GM21723 (cell line): ENCODE measurements at regions not wholly inside any gene's neighbourhood (a gene's known extent, or its start where the extent isn't known, plus 50 kb on each side); places are given as distances from the start of the nearest gene placed in this dataset.

ENCODE experiments used
- ATAC-seq: cut with Tn5 transposase; IDR thresholded peaks from one replicate; pipeline ENCODE4 v1.9.1; 2021; ENCODE audit warnings: mild to moderate bottlenecking, moderate library complexity; ENCODE audit not compliant: unreplicated experiment

DNA sequence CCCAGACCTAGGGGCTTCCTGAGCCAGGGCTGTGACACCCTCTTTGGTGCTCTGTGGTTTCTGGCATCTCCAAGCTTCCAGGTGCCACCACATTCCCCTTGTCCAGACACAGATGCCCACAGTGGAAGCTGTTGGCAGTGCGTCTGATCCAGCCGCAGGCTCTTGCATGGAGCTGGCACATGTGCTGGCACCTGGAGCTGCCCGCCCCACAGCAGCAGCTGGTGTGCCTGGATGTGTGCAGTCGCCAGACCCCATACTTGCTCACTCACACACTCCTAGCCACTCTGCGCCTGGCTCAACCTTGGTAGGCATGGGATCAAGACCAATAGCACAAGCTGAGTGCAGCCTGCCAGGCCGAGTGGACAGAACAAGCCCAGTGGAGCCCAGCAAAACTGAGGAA, 106.5 kb downstream of the LYZL1 start:
- no peak for ATAC-seq

DNA sequence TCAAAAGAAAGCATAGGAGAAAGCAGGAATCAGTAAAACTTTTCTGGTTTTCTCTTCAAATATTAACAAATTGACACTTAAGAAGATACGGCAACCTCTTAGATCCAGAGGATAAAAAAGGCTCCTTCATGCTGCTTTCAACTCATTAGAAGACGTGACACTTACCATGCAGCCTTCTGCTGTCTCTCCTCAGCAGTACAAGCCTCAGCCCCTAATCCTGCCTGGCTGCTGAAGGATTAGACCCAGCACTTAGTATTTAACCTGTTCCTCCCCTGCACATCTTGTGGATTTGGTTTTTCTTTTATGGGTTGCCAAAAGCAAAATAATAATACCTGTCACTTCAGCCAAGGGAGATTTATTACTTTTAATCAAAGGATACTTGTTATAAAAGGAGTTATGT, 108.4 kb downstream of the LYZL1 start:
- ATAC-seq = no peak

- no peak for ATAC-seq
These were observed 114.3 kb downstream of the LYZL1 start for GRCh38 chr10:29403208-29403607.

DNA sequence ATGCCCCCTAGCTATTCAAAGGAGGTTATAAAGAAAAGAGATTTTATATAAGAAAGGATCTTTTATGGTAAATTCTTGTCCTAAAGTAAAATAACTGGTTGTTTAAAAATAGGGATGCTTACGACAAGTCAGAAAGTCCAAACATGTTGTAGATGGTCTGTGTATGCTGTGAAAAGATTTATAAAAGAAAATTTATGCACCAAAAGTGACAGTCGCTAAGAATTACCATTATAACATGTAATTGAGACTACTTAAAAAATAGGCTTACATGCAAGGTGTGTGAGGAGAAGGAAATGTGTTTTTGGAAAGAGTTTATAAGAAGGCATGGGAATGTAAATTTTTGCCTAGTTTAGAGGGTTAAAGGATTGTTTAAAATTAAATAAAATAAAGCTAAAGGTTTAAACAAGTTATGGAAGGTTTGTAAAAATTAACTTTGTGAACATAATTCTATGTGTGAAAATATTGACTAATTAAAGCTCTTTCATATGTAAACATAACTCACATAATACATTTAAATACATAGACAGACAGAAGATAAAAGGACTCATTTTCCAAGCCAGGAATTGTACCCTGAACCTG, 118.5 kb downstream of the LYZL1 start:
- ATAC-seq = no peak
